ENCODE measurements at regions not wholly inside any gene's neighbourhood (a gene's known extent, or its start where the extent isn't known, plus 50 kb on each side); places are given as distances from the start of the nearest gene placed in this dataset.

- no peak for TF ChIP-seq EZH2 (IDR thresholded peaks at IDR 0.05; ENCODE audit: low read length, unreplicated experiment)
- TF ChIP-seq CTCF (conservative IDR thresholded peaks at IDR 0.05; ENCODE audit: low read depth, low read length): no peak
Measured at GRCh38 chr3:82999777-83000176, 1238.3 kb upstream of the GBE1 start.

All from PC-3 (cell line).